Caki2 (cell line): ENCODE measurements at regions not wholly inside any gene's neighbourhood (a gene's known extent, or its start where the extent isn't known, plus 50 kb on each side); places are given as distances from the start of the nearest gene placed in this dataset.

Experiments
- DNase-seq: peaks from one replicate; pipeline ENCODE4 v3.0.0-alpha.2; 2015; ENCODE audit warnings: low read depth
- in situ Hi-C: cut with HindIII; loops from 2 replicates; pipeline ENCODE4 v1.10.0; 2016; ENCODE audit warnings: low sequenced_read_pairs, low pct_unique_long_range_greater_than_20kb, mixed read lengths

GRCh38 chr10:31158011-31158658 lies 126.5 kb upstream of the ZNF438 start:
- no peak for DNase-seq
- in situ Hi-C loops, result no loop called here

- DNase-seq, result no peak
- in situ Hi-C loops, result no loop called here
Measured at GRCh38 chr10:31166606-31167005, 134.9 kb upstream of the ZNF438 start.

GRCh38 chr10:31170636-31171035 lies 139.0 kb upstream of the ZNF438 start:
- in situ Hi-C loops, result no loop called here

GRCh38 chr10:31171402-31172083 lies 139.9 kb upstream of the ZNF438 start:
- in situ Hi-C loops, result no loop called here
- DNase-seq, result no peak

More at GRCh38 chr10:31170636-31171035, 139.0 kb upstream of the ZNF438 start:
- DNase-seq, result no peak

- no peak for DNase-seq
- in situ Hi-C loops, result no loop called here
Measured at GRCh38 chr10:31172925-31173324, 141.3 kb upstream of the ZNF438 start.

GRCh38 chr10:31173752-31174151 lies 142.1 kb upstream of the ZNF438 start:
- DNase-seq, result no peak
- in situ Hi-C loops, result no loop called here

- in situ Hi-C loops, result no loop called here
- no peak for DNase-seq
Measured at GRCh38 chr10:31179091-31179680, 139.8 kb upstream of the ZEB1 start.

GRCh38 chr10:31186225-31187000 lies 132.6 kb upstream of the ZEB1 start:
- in situ Hi-C loops, result no loop called here
- peak; percentile 16 for DNase-seq

- in situ Hi-C loops, result no loop called here
- DNase-seq, result no peak
Measured at GRCh38 chr10:31187182-31187581, 131.8 kb upstream of the ZEB1 start.

GRCh38 chr10:31187607-31188210 lies 131.3 kb upstream of the ZEB1 start:
- DNase-seq, result no peak
- in situ Hi-C loops, result no loop called here

GRCh38 chr10:31188792-31189406 lies 130.1 kb upstream of the ZEB1 start:
- no peak for DNase-seq
- in situ Hi-C loops, result no loop called here

- in situ Hi-C loops, result no loop called here
- no peak for DNase-seq
Measured at GRCh38 chr10:31190488-31190887, 128.5 kb upstream of the ZEB1 start.

GRCh38 chr10:31192475-31192874 lies 126.5 kb upstream of the ZEB1 start:
- in situ Hi-C loops, result no loop called here
- DNase-seq, result no peak

- in situ Hi-C loops, result no loop called here
- DNase-seq, result no peak
Measured at GRCh38 chr10:31194986-31195385, 124.0 kb upstream of the ZEB1 start.

GRCh38 chr10:31197886-31198285 lies 121.1 kb upstream of the ZEB1 start:
- no peak for DNase-seq
- in situ Hi-C loops, result no loop called here

GRCh38 chr10:31204090-31204489 lies 114.9 kb upstream of the ZEB1 start:
- DNase-seq, result no peak
- in situ Hi-C loops, result no loop called here

- DNase-seq, result no peak
- in situ Hi-C loops, result no loop called here
Measured at GRCh38 chr10:31207636-31208035, 111.4 kb upstream of the ZEB1 start.

GRCh38 chr10:31209478-31209877 lies 109.5 kb upstream of the ZEB1 start:
- no peak for DNase-seq
- in situ Hi-C loops, result no loop called here
